Endodermal cell (in vitro differentiated cells): ENCODE measurements at regions not wholly inside any gene's neighbourhood (a gene's known extent, or its start where the extent isn't known, plus 50 kb on each side); places are given as distances from the start of the nearest gene placed in this dataset.

ENCODE experiments used
- DNase-seq: peaks from one replicate; pipeline ENCODE4 v3.0.0-alpha.2; 2017
- H3K27ac ChIP-seq: 2 replicates; pipeline ENCODE4 v1.5.1; 2013; ENCODE audit warnings: mild to moderate bottlenecking, low read depth, low read length, moderate library complexity
- H3K27me3 ChIP-seq: 2 replicates; pipeline ENCODE4 v1.6.1; 2013; ENCODE audit warnings: mild to moderate bottlenecking, low read length, moderate library complexity; ENCODE audit not compliant: insufficient read depth, control insufficient read depth, poor library complexity, severe bottlenecking
- H3K36me3 ChIP-seq: 2 replicates; pipeline ENCODE4 v1.7.0; 2013; ENCODE audit warnings: mild to moderate bottlenecking, low read length, moderate library complexity; ENCODE audit not compliant: control insufficient read depth, insufficient read depth
- H3K4me1 ChIP-seq: one replicate; pipeline ENCODE4 v1.7.0; 2013; ENCODE audit warnings: low read length; ENCODE audit not compliant: control insufficient read depth, insufficient read depth
- H3K4me3 ChIP-seq: 2 replicates; pipeline ENCODE4 v1.5.1; 2013; ENCODE audit warnings: mild to moderate bottlenecking, low read length, moderate library complexity
- H3K9ac ChIP-seq: 2 replicates; pipeline ENCODE4 v1.6.1; 2013; ENCODE audit warnings: mild to moderate bottlenecking, low read length, moderate library complexity; ENCODE audit not compliant: poor library complexity, severe bottlenecking; ENCODE audit errors: extremely low read depth
- H3K9me3 ChIP-seq: 2 replicates; pipeline ENCODE4 v1.6.1; 2013; ENCODE audit warnings: mild to moderate bottlenecking, low read length, moderate library complexity; ENCODE audit not compliant: control insufficient read depth
- H3K27ac Mint-ChIP-seq: 2 replicates; pipeline ENCODE4 v1.8.0; 2020; ENCODE audit warnings: mixed read lengths
- H3K27me3 Mint-ChIP-seq: 2 replicates; pipeline ENCODE4 v1.8.0; 2021; ENCODE audit warnings: mild to moderate bottlenecking, mixed read lengths; ENCODE audit not compliant: insufficient read depth
- H3K36me3 Mint-ChIP-seq: 2 replicates; pipeline ENCODE4 v1.8.0; 2020; ENCODE audit warnings: low read depth, mixed read lengths
- H3K4me1 Mint-ChIP-seq: 2 replicates; pipeline ENCODE4 v1.8.0; 2020; ENCODE audit warnings: mixed read lengths
- H3K4me3 Mint-ChIP-seq: 2 replicates; pipeline ENCODE4 v1.8.0; 2020; ENCODE audit warnings: mild to moderate bottlenecking, moderate library complexity, mixed read lengths
- H3K9me3 Mint-ChIP-seq: 2 replicates; pipeline ENCODE4 v1.8.0; 2020; ENCODE audit warnings: mild to moderate bottlenecking, mixed read lengths
- CTCF ChIP-seq: fragments of 200-600 bp; sonication (generic); conservative IDR thresholded peaks from 2 replicates; pipeline ENCODE4 v1.5.0; 2021; ENCODE audit warnings: antibody characterized with exemption, mild to moderate bottlenecking
- WGBS, 2 experiments: methylation state at CpG; one replicate each; pipeline versions ENCODE4 v1.1.5 to v1.1.7; 2013; ENCODE audit warnings: missing lambda C conversion rate in 2 of 2, mixed read lengths in 1 of 2; ENCODE audit not compliant: insufficient coverage in 1 of 2, insufficient read length in 1 of 2; 5-methylcytosine and 5-hydroxymethylcytosine counted together

GRCh38 chr18:29074147-29074546, 897.2 kb upstream of the CDH2 start:
- Mint-ChIP-seq H3K27me3 (no peaks in the 10 kb centered on the region), H3K27ac (no peak overlapping the region), H3K4me1 (no peaks in the 10 kb centered on the region), H3K4me3 (no peak overlapping the region), H3K9me3 (no peaks in the 10 kb centered on the region), H3K36me3 (no peaks in the 10 kb centered on the region)
- no CpG with 5 or more reads among the region's 2 CpGs for WGBS, 2 experiments
- Histone ChIP-seq H3K9ac (no peak overlapping the region), H3K27me3 (no peaks in the 10 kb centered on the region), H3K27ac (no peak overlapping the region), H3K36me3 (no peaks in the 10 kb centered on the region), H3K4me3 (no peak overlapping the region), H3K9me3 (no peaks in the 10 kb centered on the region), H3K4me1 (no peaks in the 10 kb centered on the region)
- TF ChIP-seq CTCF, result no peak
- DNase-seq, result no peak

GRCh38 chr18:29071869-29072268, 894.9 kb upstream of the CDH2 start:
- Histone ChIP-seq H3K27ac (no peak overlapping the region), H3K4me1 (peaks cover 4% of the 10 kb centered on the region), H3K36me3 (no peaks in the 10 kb centered on the region), H3K9ac (no peak overlapping the region), H3K9me3 (no peaks in the 10 kb centered on the region), H3K27me3 (no peaks in the 10 kb centered on the region), H3K4me3 (no peak overlapping the region)
- Mint-ChIP-seq H3K36me3 (no peaks in the 10 kb centered on the region), H3K4me3 (no peak overlapping the region), H3K27me3 (no peaks in the 10 kb centered on the region), H3K27ac (no peak overlapping the region), H3K9me3 (no peaks in the 10 kb centered on the region), H3K4me1 (no peaks in the 10 kb centered on the region)
- DNase-seq, result no peak
- 89 to 100% methylated on average over 2 of the region's 2 CpGs for WGBS, 2 experiments
- no peak for TF ChIP-seq CTCF

GRCh38 chr18:29063346-29063745, 886.4 kb upstream of the CDH2 start:
- DNase-seq, result no peak
- Mint-ChIP-seq H3K27ac (no peak overlapping the region), H3K36me3 (no peaks in the 10 kb centered on the region), H3K4me3 (no peak overlapping the region), H3K27me3 (no peaks in the 10 kb centered on the region), H3K4me1 (peaks cover 15% of the 10 kb centered on the region), H3K9me3 (no peaks in the 10 kb centered on the region)
- Histone ChIP-seq H3K4me3 (no peak overlapping the region), H3K27ac (no peak overlapping the region), H3K9me3 (no peaks in the 10 kb centered on the region), H3K36me3 (no peaks in the 10 kb centered on the region), H3K27me3 (no peaks in the 10 kb centered on the region), H3K9ac (no peak overlapping the region), H3K4me1 (peaks cover 4% of the 10 kb centered on the region)
- WGBS, 2 experiments, result 50 to 70% methylated on average over 1 to 2 of the region's 2 CpGs
- TF ChIP-seq CTCF, result no peak
